Thoracic aorta (tissue), 2 donors: ENCODE measurements at regions not wholly inside any gene's neighbourhood (a gene's known extent, or its start where the extent isn't known, plus 50 kb on each side); places are given as distances from the start of the nearest gene placed in this dataset.

Experiments
- ATAC-seq: fragments of 150-250 bp; one replicate; pipeline ENCODE4 v1.8.0; 2017; ENCODE audit warnings: low read depth; ENCODE audit not compliant: insufficient number of reproducible peaks, low FRiP score
- DNase-seq: peaks from one replicate; pipeline ENCODE4 v3.0.0-alpha.2; 2020; ENCODE audit warnings: low spot score
- H3K27ac ChIP-seq, 2 donors: fragments of 200-600 bp; sonication (generic); 1 replicate in 1 of 2; 2 replicates in 1 of 2; pipeline ENCODE4 v1.5.1; 2016; ENCODE audit warnings: mild to moderate bottlenecking in 2 of 2, moderate library complexity in 2 of 2
- H3K27me3 ChIP-seq: fragments of 200-600 bp; sonication (generic); replicated peaks from 2 replicates; pipeline ENCODE4 v1.6.0; 2016; ENCODE audit warnings: mild to moderate bottlenecking; ENCODE audit not compliant: insufficient read depth
- H3K36me3 ChIP-seq: fragments of 200-600 bp; sonication (generic); one replicate; pipeline ENCODE4 v1.5.1; 2016
- H3K4me1 ChIP-seq, 2 donors: fragments of 200-600 bp; sonication (generic); 1 replicate in 1 of 2; 2 replicates in 1 of 2; pipeline versions ENCODE4 v1.5.1 to v1.6.0; 2016; ENCODE audit warnings: low read depth in 2 of 2, mild to moderate bottlenecking in 1 of 2; ENCODE audit not compliant: control insufficient read depth in 1 of 2
- H3K4me3 ChIP-seq: fragments of 200-600 bp; sonication (generic); 2 replicates; pipeline ENCODE4 v1.5.1; 2016; ENCODE audit warnings: mild to moderate bottlenecking
- H3K9me3 ChIP-seq: fragments of 200-600 bp; sonication (generic); 2 replicates; pipeline ENCODE4 v1.5.1; 2016
- TF ChIP-seq, protein P1 (sequence below): fragments of 200-600 bp; sonication (generic); IDR thresholded peaks from one replicate; pipeline ENCODE4 v1.5.1; 2019; ENCODE audit warnings: antibody characterized with exemption

DNA sequence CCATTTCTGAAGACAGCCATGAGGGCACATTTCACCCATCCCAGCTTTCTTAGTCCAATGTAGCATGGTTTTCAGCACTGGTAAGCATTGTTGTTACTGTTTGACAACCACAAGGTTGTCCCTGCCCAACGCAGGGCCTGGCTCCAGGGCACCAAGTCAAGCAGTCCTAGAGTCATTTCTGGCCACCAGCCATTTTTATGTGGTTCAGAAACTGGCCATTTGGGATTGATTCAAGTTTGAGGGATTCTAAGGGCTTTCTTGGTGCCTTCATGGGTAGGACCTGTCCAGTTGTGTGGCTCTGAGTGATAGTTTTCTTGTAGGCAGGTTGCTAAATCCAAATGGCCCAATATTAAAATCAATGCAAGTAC, 535.4 kb upstream of the USP24 start:
- no peak for DNase-seq
- no peak overlapping the region for H3K27ac ChIP-seq
- no peaks in the 10 kb centered on the region for H3K27me3 ChIP-seq
- H3K4me1 ChIP-seq: no peaks in the 10 kb centered on the region
- no peaks in the 10 kb centered on the region for H3K9me3 ChIP-seq
- no peaks in the 10 kb centered on the region for H3K36me3 ChIP-seq
- no peak overlapping the region for H3K4me3 ChIP-seq
- no peak for ATAC-seq
- TF ChIP-seq, protein P1, sequence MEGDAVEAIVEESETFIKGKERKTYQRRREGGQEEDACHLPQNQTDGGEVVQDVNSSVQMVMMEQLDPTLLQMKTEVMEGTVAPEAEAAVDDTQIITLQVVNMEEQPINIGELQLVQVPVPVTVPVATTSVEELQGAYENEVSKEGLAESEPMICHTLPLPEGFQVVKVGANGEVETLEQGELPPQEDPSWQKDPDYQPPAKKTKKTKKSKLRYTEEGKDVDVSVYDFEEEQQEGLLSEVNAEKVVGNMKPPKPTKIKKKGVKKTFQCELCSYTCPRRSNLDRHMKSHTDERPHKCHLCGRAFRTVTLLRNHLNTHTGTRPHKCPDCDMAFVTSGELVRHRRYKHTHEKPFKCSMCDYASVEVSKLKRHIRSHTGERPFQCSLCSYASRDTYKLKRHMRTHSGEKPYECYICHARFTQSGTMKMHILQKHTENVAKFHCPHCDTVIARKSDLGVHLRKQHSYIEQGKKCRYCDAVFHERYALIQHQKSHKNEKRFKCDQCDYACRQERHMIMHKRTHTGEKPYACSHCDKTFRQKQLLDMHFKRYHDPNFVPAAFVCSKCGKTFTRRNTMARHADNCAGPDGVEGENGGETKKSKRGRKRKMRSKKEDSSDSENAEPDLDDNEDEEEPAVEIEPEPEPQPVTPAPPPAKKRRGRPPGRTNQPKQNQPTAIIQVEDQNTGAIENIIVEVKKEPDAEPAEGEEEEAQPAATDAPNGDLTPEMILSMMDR: no peak

DNA sequence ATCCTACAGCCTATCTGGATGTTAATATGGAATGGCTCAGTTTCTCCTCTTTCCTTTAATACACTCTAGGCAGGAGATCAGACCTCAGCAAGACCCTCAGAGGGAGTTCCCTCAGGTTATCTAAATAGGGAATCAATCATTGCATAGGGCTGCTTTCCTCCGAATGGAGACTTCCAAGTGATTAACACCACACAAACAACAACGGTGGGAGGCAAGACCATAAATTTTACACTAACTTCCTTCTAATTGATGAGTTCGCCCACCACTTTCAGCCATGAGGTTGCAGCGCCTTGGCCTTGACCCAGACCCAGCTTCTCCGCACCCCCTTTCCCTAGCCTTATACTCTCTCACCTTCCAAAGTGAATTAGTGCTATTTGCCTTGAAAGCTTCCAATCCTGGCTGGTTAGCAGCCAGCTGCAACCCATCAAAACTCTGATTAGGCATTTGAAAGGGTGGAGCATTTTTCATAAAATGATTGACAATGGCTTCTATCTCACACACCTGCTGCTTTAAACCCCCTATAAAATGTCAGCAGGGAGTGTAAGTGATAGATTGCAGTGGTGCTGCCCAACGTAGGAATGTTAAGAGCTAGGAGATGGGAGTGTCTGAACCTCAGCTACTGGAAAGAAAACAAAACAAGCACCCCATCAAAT, 534.9 kb upstream of the USP24 start:
- Histone ChIP-seq H3K27me3 (no peaks in the 10 kb centered on the region), H3K4me3 (no peak overlapping the region), H3K27ac (no peak overlapping the region), H3K9me3 (no peaks in the 10 kb centered on the region), H3K4me1 (no peaks in the 10 kb centered on the region), H3K36me3 (no peaks in the 10 kb centered on the region)
- no peak for ATAC-seq
- DNase-seq: no peak
- TF ChIP-seq, protein P1: no peak

DNA sequence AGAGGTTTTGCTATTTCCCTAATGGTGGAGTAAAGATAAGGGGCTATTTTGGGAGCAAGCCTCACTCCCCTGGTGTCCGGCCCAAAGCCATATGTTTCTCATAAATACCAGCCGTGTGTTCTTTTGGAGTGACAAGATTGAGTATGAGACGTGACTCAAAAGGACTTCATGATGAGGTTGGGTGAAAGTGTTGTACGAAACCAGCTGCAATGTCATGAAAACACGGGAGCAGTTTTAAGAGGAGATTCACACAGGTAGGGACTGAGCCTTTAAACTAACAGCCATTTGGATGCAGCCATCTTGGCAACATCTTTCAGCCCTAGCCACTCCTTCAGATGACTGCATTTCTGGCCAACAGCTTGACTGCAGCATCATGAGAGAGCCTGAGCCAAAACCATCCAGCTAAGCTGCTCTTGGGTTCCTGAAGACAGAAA, 532.3 kb upstream of the USP24 start:
- Histone ChIP-seq H3K9me3 (no peaks in the 10 kb centered on the region), H3K4me3 (no peak overlapping the region), H3K36me3 (no peaks in the 10 kb centered on the region), H3K27ac (no peak overlapping the region), H3K27me3 (no peaks in the 10 kb centered on the region), H3K4me1 (no peaks in the 10 kb centered on the region)
- DNase-seq (no peak), ATAC-seq (no peak)
- TF ChIP-seq, protein P1: no peak

DNA sequence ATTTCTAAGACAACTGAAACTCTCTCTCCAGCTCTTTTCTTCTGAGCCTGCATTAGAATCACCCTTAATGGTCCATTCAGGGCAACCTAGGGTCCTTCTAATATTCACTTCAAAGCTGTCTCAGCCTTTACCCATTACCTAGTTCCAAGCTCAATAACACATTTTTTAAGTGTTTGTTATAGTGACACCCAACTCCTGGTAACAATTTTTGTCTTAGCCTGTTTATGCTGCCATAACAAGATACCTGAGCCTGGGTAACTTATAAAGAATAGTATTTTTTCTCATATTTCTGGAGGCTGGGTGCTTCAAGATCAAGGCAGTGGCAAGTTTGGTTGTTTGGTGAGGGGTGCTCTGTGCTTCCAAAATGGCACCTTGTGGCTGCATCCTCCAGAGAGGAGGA, 531.5 kb upstream of the USP24 start:
- Histone ChIP-seq H3K36me3 (no peaks in the 10 kb centered on the region), H3K4me3 (no peak overlapping the region), H3K27ac (no peak overlapping the region), H3K27me3 (no peaks in the 10 kb centered on the region), H3K4me1 (no peaks in the 10 kb centered on the region), H3K9me3 (no peaks in the 10 kb centered on the region)
- no peak for ATAC-seq
- TF ChIP-seq, protein P1: no peak
- no peak for DNase-seq

DNA sequence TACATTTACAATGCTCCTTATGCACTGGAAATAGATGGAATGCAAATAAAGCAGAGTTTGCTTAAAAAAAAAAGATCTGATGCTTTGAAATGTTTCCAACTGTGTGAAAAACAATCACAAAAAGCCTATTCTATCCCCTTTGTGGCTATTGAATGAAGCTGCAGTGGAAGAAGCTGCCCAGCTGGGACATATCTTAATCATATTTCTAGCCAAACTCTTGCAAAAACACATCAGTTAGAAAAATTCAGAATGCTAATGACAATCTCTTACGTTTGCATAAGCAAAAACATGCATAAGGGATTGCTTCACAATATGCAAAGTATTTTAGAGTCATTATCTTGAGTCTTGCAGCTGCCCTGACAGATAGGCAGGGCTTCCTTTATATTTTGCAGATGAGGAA, 526.4 kb upstream of the USP24 start:
- no peaks in the 10 kb centered on the region for H3K4me1 ChIP-seq
- ATAC-seq (no peak), DNase-seq (no peak)
- no peak overlapping the region for H3K27ac ChIP-seq
- no peak overlapping the region for H3K4me3 ChIP-seq
- H3K9me3 ChIP-seq: no peaks in the 10 kb centered on the region
- no peaks in the 10 kb centered on the region for H3K27me3 ChIP-seq
- no peaks in the 10 kb centered on the region for H3K36me3 ChIP-seq
- TF ChIP-seq, protein P1: no peak
